PC-3 (cell line): ENCODE measurements at regions not wholly inside any gene's neighbourhood (a gene's known extent, or its start where the extent isn't known, plus 50 kb on each side); places are given as distances from the start of the nearest gene placed in this dataset.
A peak's percentile ranks its signal among the peaks of the same experiment; 100 is the strongest.

Source experiments
- ATAC-seq: fragments of 200-7000 bp; cut with Tn5 transposase; 2 replicates; pipeline ENCODE4 v1.9.1; 2020; ENCODE audit warnings: mild to moderate bottlenecking, moderate library complexity
- BruUV-seq: library from RNA; stranded (reverse); fragments of 400-500 nt; replicated peaks from 2 replicates; lab custom pipeline; 2021; lab: Mats Ljungman, UMichigan
- CTCF ChIA-PET: fragments of 300-600 bp; sonication (Branson Sonifier 250); formaldehyde crosslinking; loops from one replicate; lab custom pipeline; 2022; ENCODE audit warnings: antibody characterized with exemption; lab: Charles Lee
- POLR2A ChIA-PET: fragments of 300-600 bp; sonication (Branson Sonifier 250); formaldehyde crosslinking; loops from one replicate; lab custom pipeline; 2022; ENCODE audit warnings: antibody characterized with exemption; ENCODE audit not compliant: unreplicated experiment; lab: Charles Lee
- DNase-seq: peaks from one replicate; pipeline ENCODE4 v3.0.0-alpha.2; 2015
- H2AFZ ChIP-seq: fragments of 300-600 bp; sonication (generic); 2 replicates; pipeline ENCODE4 v1.6.0; 2016; ENCODE audit warnings: antibody characterized with exemption, low read length
- H3F3A ChIP-seq: fragments of 300-600 bp; sonication (generic); one replicate; pipeline ENCODE4 v1.6.0; 2017; ENCODE audit warnings: antibody characterized with exemption, low read length, control low read depth, mild to moderate bottlenecking; ENCODE audit not compliant: unreplicated experiment
- H3K27ac ChIP-seq: fragments of 300-600 bp; sonication (generic); 2 replicates; pipeline ENCODE4 v1.5.1; 2016; ENCODE audit warnings: mild to moderate bottlenecking, low read length
- H3K27me3 ChIP-seq: fragments of 300-600 bp; sonication (generic); 2 replicates; pipeline ENCODE4 v1.6.1; 2016; ENCODE audit warnings: low read length, mixed read lengths
- H3K36me3 ChIP-seq: fragments of 300-600 bp; sonication (generic); 2 replicates; pipeline ENCODE4 v1.6.1; 2016; ENCODE audit warnings: low read depth, mixed run types, low read length, mixed read lengths
- H3K4me1 ChIP-seq: fragments of 300-600 bp; sonication (generic); 2 replicates; pipeline ENCODE4 v1.5.1; 2016; ENCODE audit warnings: low read length; ENCODE audit not compliant: insufficient read depth
- H3K4me2 ChIP-seq: fragments of 300-600 bp; sonication (generic); 2 replicates; pipeline ENCODE4 v1.6.0; 2016; ENCODE audit warnings: low read length
- H3K4me3 ChIP-seq: fragments of 300-600 bp; sonication (generic); 2 replicates; pipeline ENCODE4 v1.5.1; 2016; ENCODE audit warnings: mild to moderate bottlenecking, low read length, mixed read lengths
- H3K79me2 ChIP-seq: fragments of 300-600 bp; sonication (generic); 2 replicates; pipeline ENCODE4 v1.6.1; 2017; ENCODE audit warnings: low read length, mixed read lengths
- H3K9ac ChIP-seq: fragments of 300-600 bp; sonication (generic); 2 replicates; pipeline ENCODE4 v1.6.0; 2016; ENCODE audit warnings: mild to moderate bottlenecking, low read length
- H3K9me2 ChIP-seq: fragments of 300-600 bp; sonication (generic); replicated peaks from 2 replicates; pipeline ENCODE4 v1.6.1; 2016; ENCODE audit warnings: mixed run types, low read length, mixed read lengths
- H3K9me3 ChIP-seq: fragments of 300-600 bp; sonication (generic); 2 replicates; pipeline ENCODE4 v1.6.1; 2016; ENCODE audit warnings: low read length, mixed read lengths
- H4K20me1 ChIP-seq: fragments of 300-600 bp; sonication (generic); 2 replicates; pipeline ENCODE4 v1.6.1; 2016; ENCODE audit warnings: low read length, mixed read lengths
- EZH2 ChIP-seq: fragments of 300-600 bp; sonication (generic); IDR thresholded peaks from one replicate; pipeline ENCODE4 v1.6.1; 2017; ENCODE audit warnings: antibody characterized with exemption, mild to moderate bottlenecking, low read length; ENCODE audit not compliant: unreplicated experiment
- EZH2phosphoT487 ChIP-seq: fragments of 300-600 bp; sonication (generic); IDR thresholded peaks from 2 replicates; pipeline ENCODE4 v1.6.1; 2018; ENCODE audit warnings: mild to moderate bottlenecking, antibody characterized with exemption, low read length, borderline replicate concordance
- intact Hi-C: fragments of 100-400 bp; cut with micrococcal nuclease; formaldehyde crosslinking; loops from 2 replicates; pipeline ENCODE4 v1.9.0; 2023
- TF ChIP-seq, protein P1 (sequence below): fragments of 300-600 bp; sonication (generic); conservative IDR thresholded peaks from 2 replicates; pipeline ENCODE4 v1.5.1; 2017; ENCODE audit warnings: antibody characterized with exemption, low read depth, mild to moderate bottlenecking, low read length

DNA sequence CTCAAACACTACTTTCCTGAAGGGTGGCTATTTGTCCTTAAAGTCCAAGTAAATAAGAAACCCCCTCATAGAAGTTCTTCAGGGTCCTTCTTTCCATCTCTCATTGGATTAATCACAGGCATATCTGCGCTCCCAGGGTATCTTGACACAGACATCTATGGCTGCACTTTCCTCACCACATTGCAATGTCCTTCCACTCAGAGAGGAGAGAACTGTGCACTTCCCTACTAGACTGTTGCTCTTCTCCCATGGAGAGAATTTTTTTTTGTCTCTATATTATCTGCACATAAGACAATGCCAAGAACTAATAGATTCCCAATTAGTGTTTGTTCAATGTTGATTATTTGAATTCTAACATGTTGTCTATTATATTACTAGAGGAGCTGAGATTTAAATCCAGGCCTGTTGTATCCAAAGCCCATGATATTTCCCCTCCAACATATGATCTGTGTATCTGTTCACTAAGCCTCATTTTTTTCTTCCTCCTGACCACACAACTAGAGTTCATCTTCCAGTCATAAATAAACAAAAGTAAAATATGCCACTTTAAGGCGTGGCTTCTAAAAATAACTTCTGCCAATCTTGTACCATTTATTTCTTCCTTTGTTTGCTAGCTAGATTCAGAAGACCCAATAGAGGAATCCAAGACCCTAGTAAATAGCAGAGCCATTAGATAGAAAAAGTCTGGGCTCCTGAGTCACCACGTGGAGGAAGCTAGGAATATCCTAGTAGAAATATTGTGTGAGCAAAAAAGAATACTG is 61.5 kb upstream of the FAM241A start:
- POLR2A ChIA-PET = no interaction called here
- H3K4me1 ChIP-seq = peaks cover 41% of the 10 kb centered on the region
- peak overlapping the region; percentile 94 for H3K27ac ChIP-seq
- H3K36me3 ChIP-seq = no peaks in the 10 kb centered on the region
- intact Hi-C loops = loop anchor here (1.0 to 5.0 kb wide), 2 partner anchors 30 to 149 kb away; partner anchors contain the start of gene AP1AR
- H3K9me2 ChIP-seq = no peaks in the 10 kb centered on the region
- no peaks in the 10 kb centered on the region for H3K79me2 ChIP-seq
- peak overlapping the region; percentile 72 for H3K4me2 ChIP-seq
- TF ChIP-seq EZH2phosphoT487 (no peak), EZH2 (no peak)
- TF ChIP-seq, protein P1, sequence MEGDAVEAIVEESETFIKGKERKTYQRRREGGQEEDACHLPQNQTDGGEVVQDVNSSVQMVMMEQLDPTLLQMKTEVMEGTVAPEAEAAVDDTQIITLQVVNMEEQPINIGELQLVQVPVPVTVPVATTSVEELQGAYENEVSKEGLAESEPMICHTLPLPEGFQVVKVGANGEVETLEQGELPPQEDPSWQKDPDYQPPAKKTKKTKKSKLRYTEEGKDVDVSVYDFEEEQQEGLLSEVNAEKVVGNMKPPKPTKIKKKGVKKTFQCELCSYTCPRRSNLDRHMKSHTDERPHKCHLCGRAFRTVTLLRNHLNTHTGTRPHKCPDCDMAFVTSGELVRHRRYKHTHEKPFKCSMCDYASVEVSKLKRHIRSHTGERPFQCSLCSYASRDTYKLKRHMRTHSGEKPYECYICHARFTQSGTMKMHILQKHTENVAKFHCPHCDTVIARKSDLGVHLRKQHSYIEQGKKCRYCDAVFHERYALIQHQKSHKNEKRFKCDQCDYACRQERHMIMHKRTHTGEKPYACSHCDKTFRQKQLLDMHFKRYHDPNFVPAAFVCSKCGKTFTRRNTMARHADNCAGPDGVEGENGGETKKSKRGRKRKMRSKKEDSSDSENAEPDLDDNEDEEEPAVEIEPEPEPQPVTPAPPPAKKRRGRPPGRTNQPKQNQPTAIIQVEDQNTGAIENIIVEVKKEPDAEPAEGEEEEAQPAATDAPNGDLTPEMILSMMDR = no peak
- CTCF ChIA-PET = no interaction called here
- peak; percentile 52 for ATAC-seq
- BruUV-seq = TSS peak; percentile 57
- H3K4me3 ChIP-seq = peak overlapping the region; percentile 33
- no peak overlapping the region for H2AFZ ChIP-seq
- peak; percentile 71 for DNase-seq
- H4K20me1 ChIP-seq = no peaks in the 10 kb centered on the region
- no peaks in the 10 kb centered on the region for H3K27me3 ChIP-seq
- H3F3A ChIP-seq = peaks cover 4% of the 10 kb centered on the region
- H3K9me3 ChIP-seq = no peaks in the 10 kb centered on the region
- peak overlapping the region; percentile 62 for H3K9ac ChIP-seq

DNA sequence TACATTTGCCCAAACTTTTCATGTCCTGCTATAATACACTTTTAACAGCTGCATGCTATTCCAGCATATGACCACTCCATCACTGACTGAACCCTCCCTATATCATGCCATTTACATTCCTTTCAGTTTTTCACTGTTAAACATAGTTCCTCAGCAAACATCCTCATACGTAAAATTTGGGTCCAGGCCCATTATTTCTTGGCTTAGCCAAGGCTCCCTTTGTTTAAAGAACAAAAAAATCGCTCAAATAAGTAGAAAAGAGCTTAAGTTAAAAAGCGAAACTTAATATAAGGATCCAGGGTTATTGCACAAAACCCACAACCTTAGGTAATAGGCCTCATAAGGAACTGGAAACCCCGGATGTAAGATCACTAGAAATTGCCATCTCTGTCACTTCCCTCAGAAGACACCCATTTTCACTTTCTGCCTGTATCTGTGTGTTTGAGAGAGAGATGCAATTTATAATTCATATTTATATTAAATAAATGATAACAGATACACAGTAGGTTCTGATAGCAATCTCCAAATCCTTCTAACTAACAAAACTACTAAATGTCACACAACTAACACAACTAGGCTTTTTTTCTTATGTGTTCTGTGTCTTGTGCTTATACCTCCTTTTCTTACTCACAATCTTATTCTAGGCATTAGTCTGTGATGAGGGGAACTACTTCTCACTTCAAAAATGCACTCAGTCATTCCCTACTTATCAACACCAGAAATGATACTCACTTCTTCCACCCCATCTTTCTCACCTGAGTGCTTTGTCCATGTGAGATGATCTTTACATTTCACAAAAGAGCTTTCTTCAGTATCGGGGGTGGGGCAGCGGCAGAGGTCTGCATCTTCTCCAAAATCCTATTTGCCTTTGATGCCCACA is 59.9 kb upstream of the FAM241A start:
- ATAC-seq = peak; percentile 11; the same call in 1 of the 2 replicates
- Histone ChIP-seq H3K9me2 (no peaks in the 10 kb centered on the region), H3K9ac (no peak overlapping the region), H3K27me3 (no peaks in the 10 kb centered on the region), H3K79me2 (no peaks in the 10 kb centered on the region), H3K4me3 (no peak overlapping the region), H2AFZ (no peak overlapping the region), H3K9me3 (no peaks in the 10 kb centered on the region), H4K20me1 (no peaks in the 10 kb centered on the region), H3K4me1 (peaks cover 41% of the 10 kb centered on the region), H3K27ac (peak overlapping the region; percentile 94), H3K36me3 (no peaks in the 10 kb centered on the region), H3K4me2 (peak overlapping the region; percentile 30), H3F3A (peaks cover 4% of the 10 kb centered on the region)
- ChIA-PET CTCF (no interaction called here), POLR2A (no interaction called here)
- no peak for TF ChIP-seq EZH2phosphoT487
- no peak for TF ChIP-seq EZH2
- TF ChIP-seq, protein P1 = no peak
- intact Hi-C loops = no loop called here
- no TSS peak for BruUV-seq
- DNase-seq = peak; percentile 49
